ENCODE measurements at regions not wholly inside any gene's neighbourhood (a gene's known extent, or its start where the extent isn't known, plus 50 kb on each side); places are given as distances from the start of the nearest gene placed in this dataset.
A peak's percentile ranks its signal among the peaks of the same experiment; 100 is the strongest.
"Not testable (repeated sequence)": the region's sequence is repeated elsewhere in the genome, so short reads cannot be mapped to it uniquely, and the experiment has no call there.

DNA sequence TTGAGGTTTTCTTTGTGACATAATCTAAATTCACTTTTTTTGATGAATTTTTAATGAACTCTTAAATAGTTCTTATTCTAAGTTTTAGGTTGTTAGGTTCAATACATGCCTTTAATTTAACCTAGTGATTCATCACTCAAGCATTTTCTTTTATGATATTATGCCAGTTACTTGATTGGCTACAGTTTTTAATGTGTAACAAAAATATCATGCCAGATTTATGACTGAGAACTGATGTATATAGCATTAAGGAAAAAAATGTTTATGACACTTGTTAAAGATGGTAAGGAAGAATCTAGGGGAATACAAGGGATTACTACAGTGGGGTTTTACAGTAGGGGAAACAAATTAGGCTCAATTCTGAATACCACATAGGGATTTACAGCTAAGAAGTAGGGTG is 103.1 kb downstream of the VGLL3 start:
- no peak for DNase-seq (ENCODE audit: low read depth)

- DNase-seq (ENCODE audit: low read depth), result no peak
These were observed 110.9 kb downstream of the VGLL3 start for GRCh38 chr3:86880066-86880465.

GRCh38 chr3:86876504-86877181 is 114.3 kb downstream of the VGLL3 start:
- not testable (repeated sequence) for DNase-seq (ENCODE audit: low read depth)

GRCh38 chr3:86874790-86875189 is 116.2 kb downstream of the VGLL3 start:
- not testable (repeated sequence) for DNase-seq (ENCODE audit: low read depth)

- no peak for DNase-seq (ENCODE audit: low read depth)
These were observed 121.4 kb downstream of the VGLL3 start for GRCh38 chr3:86869566-86869965.

- DNase-seq (ENCODE audit: low read depth), result peak; percentile 88
These were observed 123.0 kb downstream of the VGLL3 start for GRCh38 chr3:86867982-86868381.

DNA sequence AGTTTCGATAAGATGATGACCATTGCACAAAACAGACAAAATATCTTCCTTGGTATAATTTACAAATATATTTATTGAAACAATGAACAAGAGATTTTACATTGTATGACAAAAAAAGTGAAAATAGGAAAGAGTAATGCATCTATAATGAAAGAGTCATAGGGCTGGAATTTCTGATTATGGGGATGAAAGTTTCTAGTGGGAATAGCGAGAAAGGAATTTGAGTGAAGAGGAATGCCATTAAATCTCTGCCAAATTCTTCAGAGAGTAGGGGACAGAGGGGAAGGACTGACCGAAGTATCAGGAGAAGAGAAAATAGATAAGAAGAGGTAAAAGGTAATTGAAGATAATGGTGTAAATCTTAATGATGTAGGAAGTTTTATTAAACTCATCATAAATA is 125.4 kb downstream of the VGLL3 start:
- no peak for DNase-seq (ENCODE audit: low read depth)

GRCh38 chr3:86856711-86857110 is 134.2 kb downstream of the VGLL3 start:
- DNase-seq (ENCODE audit: low read depth), result no peak

GRCh38 chr3:86849991-86850390 is 141.0 kb downstream of the VGLL3 start:
- DNase-seq (ENCODE audit: low read depth), result no peak

DNA sequence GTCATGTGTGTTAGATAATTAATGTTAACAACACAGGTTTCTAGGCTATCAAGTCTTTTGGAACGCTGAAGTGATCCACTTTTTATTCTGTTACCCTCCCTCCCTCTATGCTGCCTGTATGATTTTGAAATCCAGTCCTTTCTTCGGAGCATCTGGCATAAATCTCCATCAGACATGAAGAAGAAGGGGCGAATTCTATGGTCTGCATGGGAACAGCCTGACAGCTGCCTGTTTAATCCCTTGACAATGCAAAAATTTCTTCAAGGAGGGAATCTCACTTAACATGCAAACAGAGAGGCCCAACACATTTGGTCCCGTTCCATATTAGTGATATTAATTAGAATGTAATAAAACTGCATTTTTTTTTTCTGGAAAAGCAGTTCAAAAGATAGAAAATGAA is 145.2 kb downstream of the VGLL3 start:
- no peak for DNase-seq (ENCODE audit: low read depth)

DNA sequence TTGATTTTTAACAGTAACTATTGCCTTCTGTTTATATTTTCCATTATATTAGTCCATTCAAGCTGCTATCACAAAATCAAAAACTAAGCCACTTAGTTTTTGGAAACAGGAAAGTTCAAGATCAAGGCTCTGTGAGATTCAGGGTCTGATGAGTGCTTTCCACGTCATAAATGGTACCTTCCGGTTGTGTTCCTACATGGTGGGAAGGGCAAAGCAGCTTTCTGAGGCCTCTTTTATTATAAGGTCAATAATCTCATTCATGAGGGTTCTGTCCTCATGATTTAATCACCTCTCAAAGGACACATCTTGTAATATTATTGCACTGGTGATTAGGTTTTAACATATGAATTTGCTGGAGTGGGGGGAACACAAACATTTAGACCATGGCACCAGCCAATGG is 152.0 kb downstream of the VGLL3 start:
- DNase-seq (ENCODE audit: low read depth), result no peak

DNA sequence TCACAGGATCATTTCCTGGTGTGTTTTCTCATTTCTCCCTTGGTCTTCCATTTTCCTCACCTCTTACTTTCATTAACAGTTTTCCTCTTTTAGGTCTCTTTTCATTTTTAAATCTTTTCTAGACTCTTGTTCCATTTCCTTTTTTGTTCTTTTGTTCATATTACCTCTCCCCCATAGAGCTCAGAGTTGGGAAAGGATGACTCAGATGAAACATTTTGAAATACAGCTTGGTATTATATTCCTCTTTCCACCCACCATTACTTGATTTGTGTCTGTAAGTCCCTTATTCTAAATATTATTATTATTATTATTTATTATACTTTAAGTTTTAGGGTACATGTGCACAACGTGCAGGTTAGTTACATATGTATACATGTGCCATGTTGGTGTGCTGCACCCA is 153.1 kb downstream of the VGLL3 start:
- DNase-seq (ENCODE audit: low read depth), result peak; percentile 54

DNA sequence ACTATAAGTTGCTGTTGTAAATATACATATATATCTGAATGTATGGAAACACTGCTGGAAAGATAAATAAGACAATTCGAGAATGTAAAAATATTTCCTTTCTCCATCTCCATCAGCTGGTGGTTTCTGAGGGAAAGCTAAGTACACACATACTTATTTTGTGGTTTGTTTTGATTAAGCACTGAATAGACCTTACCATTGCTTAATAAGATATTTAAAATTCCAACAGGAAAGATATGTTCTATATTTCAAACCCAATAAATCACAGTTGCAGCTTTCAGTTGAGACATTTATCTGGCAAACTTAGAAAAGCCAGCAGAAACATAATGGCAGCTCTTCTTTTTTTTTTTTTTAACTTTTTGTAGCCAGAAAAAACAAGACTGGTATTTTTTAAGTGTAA is 160.4 kb downstream of the VGLL3 start:
- DNase-seq (ENCODE audit: low read depth), result peak; percentile 86

DNA sequence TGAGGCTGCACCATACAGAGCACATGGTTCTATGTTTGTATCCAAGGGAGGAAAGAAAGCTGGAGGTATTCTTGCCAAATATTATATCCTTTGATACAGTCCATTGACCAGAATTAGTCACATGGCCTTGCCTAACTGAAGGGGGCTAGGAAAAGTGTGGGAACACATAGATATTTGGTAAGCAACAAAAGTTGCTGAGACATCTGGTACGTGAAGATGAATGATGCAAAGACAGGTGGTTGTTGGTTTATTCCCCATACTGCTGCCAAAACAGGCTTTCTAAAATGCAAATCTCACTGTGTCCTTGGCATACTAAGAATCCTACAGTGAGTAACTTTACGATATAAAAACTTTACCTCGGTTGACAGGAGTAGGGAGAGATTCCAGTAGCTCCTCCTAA is 162.2 kb downstream of the VGLL3 start:
- no peak for DNase-seq (ENCODE audit: low read depth)

- DNase-seq (ENCODE audit: low read depth), result not testable (repeated sequence)
These were observed 163.4 kb downstream of the VGLL3 start for GRCh38 chr3:86827582-86827981.

DNA sequence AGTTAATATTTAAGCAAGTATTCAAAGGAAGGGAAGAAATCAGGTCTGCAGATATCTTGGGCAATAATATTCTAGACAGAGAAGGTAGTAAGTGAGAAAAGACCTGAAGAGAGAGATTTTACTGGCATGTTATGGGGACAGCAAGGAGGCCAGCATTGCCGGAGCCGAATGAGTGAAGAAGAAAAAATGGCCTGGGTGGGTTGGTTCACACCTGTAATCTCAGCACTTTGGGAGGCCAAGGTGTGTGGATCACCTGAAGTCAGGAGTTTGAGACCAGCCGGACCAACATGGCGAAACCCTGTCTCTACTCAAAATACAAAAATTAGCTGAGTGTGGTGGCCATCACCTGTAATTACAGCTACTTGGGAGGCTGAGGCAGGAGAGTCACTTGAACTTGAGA is 164.7 kb downstream of the VGLL3 start:
- no peak for DNase-seq (ENCODE audit: low read depth)

DNA sequence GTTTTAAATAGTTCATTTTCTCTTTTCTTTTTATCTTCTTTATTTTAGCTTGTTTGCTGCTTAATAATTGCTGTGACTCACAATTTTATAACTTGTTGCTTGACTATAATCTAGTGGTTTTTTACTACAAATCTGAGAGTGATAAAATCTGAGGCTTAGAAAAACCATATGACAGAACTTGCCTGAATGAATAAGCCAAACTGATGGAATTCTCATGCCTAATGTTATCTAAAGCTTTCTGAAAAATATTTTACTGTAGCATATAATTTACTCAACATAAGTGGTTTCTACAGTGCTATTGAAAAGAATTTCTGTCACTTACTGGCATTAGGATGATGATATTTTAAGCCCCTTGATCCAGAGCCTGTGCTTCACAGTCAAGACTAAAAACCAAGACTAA is 175.1 kb downstream of the VGLL3 start:
- DNase-seq (ENCODE audit: low read depth), result no peak

GRCh38 chr3:86814918-86815655 is 175.9 kb downstream of the VGLL3 start:
- DNase-seq (ENCODE audit: low read depth), result peak; percentile 50

- DNase-seq (ENCODE audit: low read depth), result no peak
These were observed 176.6 kb downstream of the VGLL3 start for GRCh38 chr3:86814321-86814720.

DNA sequence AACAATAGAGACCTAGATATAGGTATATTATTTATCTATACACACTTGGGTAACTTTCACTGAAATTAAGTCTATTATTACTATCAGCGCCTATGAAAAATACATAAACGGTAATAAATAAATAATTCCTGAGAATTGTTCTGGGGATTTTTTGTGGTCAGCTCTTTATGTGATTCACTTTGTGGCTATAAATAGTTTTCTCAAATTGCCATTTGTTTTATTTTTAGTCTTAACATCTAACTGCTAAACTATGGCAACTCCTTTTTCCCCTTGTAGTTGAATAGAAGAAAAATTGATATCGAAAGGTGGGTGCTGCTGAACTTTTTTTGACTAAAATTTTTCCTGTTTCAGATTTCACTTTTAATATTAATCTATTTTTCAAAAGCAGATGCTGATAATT is 189.0 kb downstream of the VGLL3 start:
- DNase-seq (ENCODE audit: low read depth), result no peak

- DNase-seq (ENCODE audit: low read depth), result no peak
These were observed 189.9 kb downstream of the VGLL3 start for GRCh38 chr3:86801066-86801465.

DNA sequence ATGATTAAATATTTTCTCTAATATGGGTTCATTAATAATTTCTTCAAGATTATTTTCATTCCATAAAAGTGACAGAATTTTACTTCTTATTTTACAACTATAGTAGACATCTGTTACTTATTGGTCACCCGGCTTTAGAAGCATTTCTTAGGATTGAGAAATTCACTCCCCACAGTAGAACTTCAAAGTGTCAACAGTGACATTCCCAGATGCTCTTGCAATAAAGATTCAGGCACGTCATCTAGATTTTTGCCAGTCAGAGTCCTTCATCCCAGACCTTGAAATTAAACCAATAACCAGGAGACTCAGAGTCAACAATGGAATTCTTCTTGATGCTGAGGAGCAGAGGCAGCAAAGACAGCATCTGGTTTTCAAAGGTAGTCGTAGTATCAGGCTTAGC is 190.8 kb downstream of the VGLL3 start:
- DNase-seq (ENCODE audit: low read depth), result peak; percentile 70

- DNase-seq (ENCODE audit: low read depth), result no peak
These were observed 193.0 kb downstream of the VGLL3 start for GRCh38 chr3:86797946-86798345.
